H1 (cell line): ENCODE measurements at regions not wholly inside any gene's neighbourhood (a gene's known extent, or its start where the extent isn't known, plus 50 kb on each side); places are given as distances from the start of the nearest gene placed in this dataset.

Source experiments
- BCL11A ChIP-seq, 2 experiments: IDR thresholded peaks; one replicate each; pipeline ENCODE4 v1.6.1; 2011; ENCODE audit warnings: low read depth in 2 of 2, low read length in 2 of 2, mild to moderate bottlenecking in 2 of 2
- CBX8 ChIP-seq: fragments of 300-800, 300-1000 bp; sonication (generic); IDR thresholded peaks from 2 replicates; pipeline ENCODE4 v1.7.1; 2016; ENCODE audit warnings: low read depth, low read length, borderline replicate concordance
- EGR1 ChIP-seq: IDR thresholded peaks from 2 replicates; pipeline ENCODE4 v1.6.1; 2011; ENCODE audit warnings: low read depth, low read length, borderline replicate concordance
- EZH2 ChIP-seq: fragments of 200-600 bp; sonication (generic); IDR thresholded peaks from 2 replicates; pipeline ENCODE4 v1.7.1; 2012; ENCODE audit warnings: low read depth, mild to moderate bottlenecking, moderate library complexity, low read length, inconsistent platforms; ENCODE audit not compliant: severe bottlenecking
- MAFK ChIP-seq: IDR thresholded peaks from 2 replicates; pipeline ENCODE4 v1.6.1; 2012; ENCODE audit warnings: low read depth, mild to moderate bottlenecking, improper control_type of control experiment, low read length
- PHF8 ChIP-seq: fragments of 200-600 bp; sonication (generic); conservative IDR thresholded peaks from 2 replicates; pipeline ENCODE4 v1.7.1; 2012; ENCODE audit warnings: low read depth, mild to moderate bottlenecking, inconsistent platforms, low read length, moderate library complexity
- TAF1 ChIP-seq: IDR thresholded peaks from 2 replicates; pipeline ENCODE4 v1.6.1; 2011; ENCODE audit warnings: mild to moderate bottlenecking, low read depth, low read length
- TCF12 ChIP-seq: IDR thresholded peaks from 2 replicates; pipeline ENCODE4 v1.6.1; 2011; ENCODE audit warnings: low read depth, mild to moderate bottlenecking, low read length
- TF ChIP-seq, protein P1 (sequence below): IDR thresholded peaks from 2 replicates; pipeline ENCODE4 v1.6.1; 2011; ENCODE audit warnings: low read depth, mild to moderate bottlenecking, low read length; ENCODE audit not compliant: insufficient read depth

- TF ChIP-seq PHF8: no peak
- TF ChIP-seq BCL11A (IDR thresholded peaks at IDR 0.05; ENCODE audit: low read depth in 2 of 2, low read length in 2 of 2): no peak
- TF ChIP-seq EZH2: no peak
- TF ChIP-seq EGR1: no peak
- no peak for TF ChIP-seq TCF12
- no peak for TF ChIP-seq TAF1
- no peak for TF ChIP-seq CBX8
- TF ChIP-seq, protein P1, sequence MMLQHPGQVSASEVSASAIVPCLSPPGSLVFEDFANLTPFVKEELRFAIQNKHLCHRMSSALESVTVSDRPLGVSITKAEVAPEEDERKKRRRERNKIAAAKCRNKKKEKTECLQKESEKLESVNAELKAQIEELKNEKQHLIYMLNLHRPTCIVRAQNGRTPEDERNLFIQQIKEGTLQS: no peak
- no peak for TF ChIP-seq MAFK
Measured at GRCh38 chr4:119729835-119730670, 101.4 kb upstream of the PDE5A start (continued).
